K562 (cell line): ENCODE measurements at regions not wholly inside any gene's neighbourhood (a gene's known extent, or its start where the extent isn't known, plus 50 kb on each side); places are given as distances from the start of the nearest gene placed in this dataset.
A peak's percentile ranks its signal among the peaks of the same experiment; 100 is the strongest.

Experiments used
- ATAC-seq: fragments of 200-7000 bp; cut with Tn5 transposase; 3 replicates; pipeline ENCODE4 v1.9.1; 2020; ENCODE audit warnings: moderate library complexity
- BruUV-seq: library from RNA; stranded (reverse); fragments of 400-500 nt; replicated peaks from 2 replicates; lab custom pipeline; 2021; lab: Mats Ljungman, UMichigan
- CTCF ChIA-PET: fragments of 300-600 bp; formaldehyde crosslinking; extraction: SDS; loops from one replicate; lab custom pipeline; 2021; ENCODE audit warnings: low intra/inter-chr PET ratio; lab: Yijun Ruan, JAX
- POLR2A ChIA-PET: fragments of 300-600, 350-650 bp; sonication (Branson Sonifier 250); formaldehyde crosslinking; extraction: SDS; loops from one replicate; lab custom pipeline; 2021; ENCODE audit warnings: antibody characterized with exemption, inconsistent platforms; lab: Yijun Ruan, JAX
- DNase-seq, 4 experiments: peaks; one replicate each; pipeline versions ENCODE4 v3.0.0 to v3.0.0-alpha.2; 2011 to 2018; ENCODE audit warnings: low spot score in 3 of 4, mixed read lengths in 3 of 4; ENCODE audit errors: extremely low read depth in 1 of 4
- FAIRE-seq: peaks from 2 replicates; lab custom pipeline; 2011; peaks lifted over from hg19 to GRCh38; lab: Jason Lieb, UNC
- H2AFZ ChIP-seq: 2 replicates; pipeline ENCODE4 v1.6.0; 2011; ENCODE audit warnings: low read depth, low read length, control low read depth, inconsistent platforms
- H3K27ac ChIP-seq: fragments of 200-600 bp; 3 replicates; pipeline ENCODE4 v1.8.0; 2011; ENCODE audit warnings: low read depth, mild to moderate bottlenecking, control low read depth, inconsistent platforms, low read length, moderate library complexity, mixed read lengths; ENCODE audit errors: extremely low read depth
- H3K27me3 ChIP-seq, 2 experiments: fragments of 300-600 bp in 1 of 2; 2 replicates in 1 of 2; 3 replicates in 1 of 2; pipeline versions ENCODE4 v1.6.0 to v1.8.0; 2011; ENCODE audit warnings: inconsistent platforms in 2 of 2, low read length in 2 of 2, mild to moderate bottlenecking in 1 of 2, mixed read lengths in 1 of 2, moderate library complexity in 1 of 2; ENCODE audit not compliant: control insufficient read depth in 2 of 2, insufficient read depth in 2 of 2
- H3K36me3 ChIP-seq: fragments of 300-600 bp; 3 replicates; pipeline ENCODE4 v1.8.0; 2011; ENCODE audit warnings: mild to moderate bottlenecking, low read length, inconsistent platforms; ENCODE audit not compliant: control insufficient read depth, insufficient read depth
- H3K4me1 ChIP-seq, 2 experiments: fragments of 200-600 bp in 1 of 2; replicated peaks in 1 of 2; 2 replicates in 1 of 2; 3 replicates in 1 of 2; pipeline versions ENCODE4 v1.5.1 to v1.8.0; 2011; ENCODE audit warnings: inconsistent platforms in 2 of 2, low read length in 2 of 2, mild to moderate bottlenecking in 1 of 2, mixed read lengths in 1 of 2, moderate library complexity in 1 of 2; ENCODE audit not compliant: control insufficient read depth in 2 of 2, insufficient read depth in 2 of 2
- H3K4me2 ChIP-seq: 2 replicates; pipeline ENCODE4 v1.6.1; 2011; ENCODE audit warnings: low read length, control low read depth, inconsistent platforms, mixed read lengths; ENCODE audit not compliant: insufficient read depth
- H3K4me3 ChIP-seq: fragments of 200-600 bp; sonication (generic), shearing (Covaris generic); 2 replicates; pipeline ENCODE4 v1.5.1; 2016; ENCODE audit warnings: control low read depth, inconsistent platforms
- H3K79me2 ChIP-seq: fragments of 200-600 bp; 3 replicates; pipeline ENCODE4 v1.8.0; 2011; ENCODE audit warnings: low read length, inconsistent platforms; ENCODE audit not compliant: control insufficient read depth, insufficient read depth
- H3K9ac ChIP-seq, 2 experiments: 2 replicates each; pipeline versions ENCODE4 v1.6.0 to v1.6.1; 2011; ENCODE audit warnings: low read depth in 2 of 2, low read length in 2 of 2, control low read depth in 1 of 2, inconsistent platforms in 1 of 2, mild to moderate bottlenecking in 1 of 2, mixed read lengths in 1 of 2; ENCODE audit not compliant: insufficient read depth in 1 of 2
- H3K9me1 ChIP-seq: one replicate; pipeline ENCODE4 v1.6.0; 2011; ENCODE audit warnings: inconsistent platforms, mild to moderate bottlenecking, low read length, moderate library complexity; ENCODE audit not compliant: control insufficient read depth, insufficient read depth
- H3K9me3 ChIP-seq: replicated peaks from 2 replicates; pipeline ENCODE4 v1.5.1; 2011; ENCODE audit warnings: low read depth, low read length, inconsistent platforms; ENCODE audit not compliant: control insufficient read depth, insufficient read depth
- H4K20me1 ChIP-seq: replicated peaks from 2 replicates; pipeline ENCODE4 v1.6.1; 2011; ENCODE audit warnings: low read length, inconsistent platforms, mixed read lengths; ENCODE audit not compliant: control insufficient read depth, insufficient read depth
- HSF4 ChIP-seq: fragments of 250-450 bp; sonication (Bioruptor Pico); IDR thresholded peaks from 2 replicates; pipeline ENCODE4 v2.1.2; 2022; ENCODE audit warnings: mild to moderate bottlenecking, moderate library complexity, borderline replicate concordance
- MYC ChIP-seq, 2 experiments: fragments of 250-450 bp in 1 of 2; sonication (Bioruptor Pico) in 1 of 2; IDR thresholded peaks; 2 replicates each; pipeline versions ENCODE4 v1.5.1 to v1.6.1; 2012 to 2021; ENCODE audit warnings: low read depth in 2 of 2, borderline replicate concordance in 1 of 2, improper control_type of control experiment in 1 of 2, low read length in 1 of 2, mild to moderate bottlenecking in 1 of 2, moderate library complexity in 1 of 2
- NFIC ChIP-seq: fragments of 450-650 bp; IDR thresholded peaks from 2 replicates; pipeline ENCODE4 v1.6.1; 2017; ENCODE audit warnings: mild to moderate bottlenecking, inconsistent platforms
- TRIM28 ChIP-seq: fragments of 450-650 bp; IDR thresholded peaks from 2 replicates; pipeline ENCODE4 v1.6.1; 2017
- WGBS: fragments of 100-300 bp; shearing (Covaris generic); methylation state at CpG from one replicate; pipeline ENCODE4 v1.1.6; 2016; ENCODE audit warnings: low coverage, mixed read lengths; ENCODE audit not compliant: insufficient coverage; ENCODE audit errors: missing lambda C conversion rate; 5-methylcytosine and 5-hydroxymethylcytosine counted together
- in situ Hi-C: fragments of 300-500 bp; cut with MboI; formaldehyde crosslinking; loops from 4 replicates; pipeline ENCODE4 v1.15.0; 2018; ENCODE audit warnings: inconsistent platforms, mixed read lengths
- intact Hi-C: fragments of 100-400 bp; cut with micrococcal nuclease; formaldehyde crosslinking; loops from 2 replicates; pipeline ENCODE4 v1.14.2; 2022

DNA sequence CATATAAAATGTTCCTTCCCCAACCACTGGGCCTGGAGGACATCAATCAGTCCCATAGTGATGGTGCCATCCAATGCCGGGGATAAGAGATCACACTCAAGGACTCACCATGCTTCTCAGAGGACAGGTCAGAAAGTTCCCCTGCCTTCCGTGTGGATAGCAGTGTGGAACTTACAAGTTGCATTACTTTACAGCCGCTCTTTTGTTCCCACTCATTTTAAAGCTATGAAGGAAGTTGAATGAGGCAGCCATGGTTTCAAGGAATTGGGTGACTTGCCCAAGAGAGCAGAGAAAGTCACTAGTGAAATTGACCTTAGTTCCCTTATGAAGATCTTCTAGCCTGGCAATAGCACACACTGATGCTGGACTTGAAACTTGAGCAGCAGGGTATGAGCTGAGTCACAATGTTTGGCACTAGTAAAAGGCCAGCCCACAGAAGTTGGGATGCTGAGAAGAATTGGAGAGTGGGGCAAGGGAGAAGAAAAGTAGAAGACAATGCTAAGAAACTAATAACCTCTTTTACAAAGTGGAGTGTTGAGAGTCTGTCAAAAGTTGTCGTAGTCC, 78.7 kb downstream of the CXCL12 start:
- ChIA-PET POLR2A (interaction anchor here (0.5 kb wide), 1 partner anchor 333 kb away, joined by 4 read pairs; no protein-coding TSS in a partner anchor), CTCF (no interaction called here)
- H3K4me1 ChIP-seq: peaks cover 1 to 14% of the 10 kb centered on the region in 2 experiments; a peak in 3 of 5 replicates
- no peak overlapping the region for H3K27ac ChIP-seq
- DNase-seq: no peak
- ATAC-seq: no peak
- no peak overlapping the region for H3K9ac ChIP-seq
- WGBS: 5% methylated on average over 4 of the region's 4 CpGs
- TF ChIP-seq HSF4 (CRISPR knock-in tag): no peak
- H3K9me1 ChIP-seq: no peaks in the 10 kb centered on the region
- H3K4me3 ChIP-seq: no peak overlapping the region
- intact Hi-C loops (no loop called here), in situ Hi-C loops (no loop called here)
- no peaks in the 10 kb centered on the region for H4K20me1 ChIP-seq
- H3K9me3 ChIP-seq: no peaks in the 10 kb centered on the region
- no TSS peak for BruUV-seq
- peaks cover 0 to 2% of the 10 kb centered on the region in 2 experiments; a peak in 1 of 5 replicates for H3K27me3 ChIP-seq
- H3K36me3 ChIP-seq: no peaks in the 10 kb centered on the region
- H3K79me2 ChIP-seq: no peaks in the 10 kb centered on the region
- H3K4me2 ChIP-seq: no peak overlapping the region
- peak; percentile 37 for FAIRE-seq
- no peak overlapping the region for H2AFZ ChIP-seq

DNA sequence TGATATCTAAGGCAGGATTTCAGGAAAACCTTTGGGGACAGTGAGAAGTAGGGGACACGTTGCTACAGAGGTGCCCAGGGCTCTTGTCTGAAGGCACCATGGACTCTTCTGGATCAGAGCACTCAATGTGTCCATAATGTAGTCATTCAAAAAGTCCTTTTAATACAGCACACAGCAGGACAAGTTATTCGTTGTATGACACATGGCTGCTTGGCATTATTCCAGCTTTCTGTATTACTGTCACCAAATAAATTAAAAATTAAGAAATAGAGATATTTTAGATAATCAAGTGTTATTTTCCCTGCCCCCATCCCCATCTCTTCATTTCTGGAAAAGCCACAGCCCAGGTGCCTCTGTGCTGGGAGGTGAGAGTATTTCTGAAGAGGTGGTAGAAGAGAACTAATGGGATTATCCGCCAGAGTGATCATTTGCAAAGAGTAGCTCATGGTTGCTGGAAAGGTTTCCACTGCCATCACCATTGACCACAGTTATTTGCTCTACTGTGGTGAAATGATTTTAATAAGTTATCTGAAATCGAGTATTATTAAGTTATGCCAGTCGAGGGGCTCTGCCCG, 83.0 kb downstream of the CXCL12 start:
- FAIRE-seq: no peak
- Histone ChIP-seq H3K27ac (no peak overlapping the region), H3K4me3 (no peak overlapping the region), H3K9me1 (no peaks in the 10 kb centered on the region), H2AFZ (no peak overlapping the region), H3K9me3 (no peaks in the 10 kb centered on the region), H3K36me3 (no peaks in the 10 kb centered on the region), H3K4me1 (no peaks in the 10 kb centered on the region), H3K4me2 (no peak overlapping the region), H3K27me3 (peaks cover 0 to 9% of the 10 kb centered on the region in 2 experiments; a peak in 1 of 5 replicates), H4K20me1 (no peaks in the 10 kb centered on the region), H3K79me2 (no peaks in the 10 kb centered on the region), H3K9ac (no peak overlapping the region)
- POLR2A ChIA-PET: interaction anchor here (0.8 to 1.2 kb wide), 2 partner anchors 10 to 12 kb away, joined by 3 read pairs; no protein-coding TSS in a partner anchor
- in situ Hi-C loops: no loop called here
- DNase-seq: no peak
- ATAC-seq: no peak
- intact Hi-C loops: no loop called here
- CTCF ChIA-PET: no interaction called here
- WGBS: 2% methylated on average over 6 of the region's 6 CpGs
- no TSS peak for BruUV-seq
- 0 out of 2 replicates have a peak, but pooled peaks have one; percentile 22 for TF ChIP-seq NFIC
- TF ChIP-seq TRIM28: no peak
- no peak for TF ChIP-seq MYC (IDR thresholded peaks at IDR 0.05; ENCODE audit: low read depth, low read length)
- TF ChIP-seq MYC (CRISPR knock-in tag; IDR thresholded peaks at IDR 0.05; ENCODE audit: borderline replicate concordance, low read depth): no peak
- TF ChIP-seq, all 486 proteins: peak for 1
